CD14-positive monocyte (primary cell): ENCODE measurements at regions not wholly inside any gene's neighbourhood (a gene's known extent, or its start where the extent isn't known, plus 50 kb on each side); places are given as distances from the start of the nearest gene placed in this dataset.

Source experiments
- DNase-seq, 3 donors: peaks; one replicate each; pipeline ENCODE4 v3.0.0-alpha.2; 2011 to 2022
- H2AFZ ChIP-seq: 2 replicates; pipeline ENCODE4 v1.6.0; 2012; ENCODE audit warnings: mild to moderate bottlenecking, low read depth, low read length, inconsistent platforms; ENCODE audit not compliant: insufficient read depth, poor library complexity, severe bottlenecking
- H3K27ac ChIP-seq, 2 donors: 1 replicate in 1 of 2; 2 replicates in 1 of 2; pipeline ENCODE4 v1.5.1; 2012 to 2013; ENCODE audit warnings: low read length in 2 of 2, control low read depth in 1 of 2, inconsistent platforms in 1 of 2, low read depth in 1 of 2, mild to moderate bottlenecking in 1 of 2
- H3K27me3 ChIP-seq, 2 donors: one replicate each; pipeline versions ENCODE4 v1.6.0 to v1.6.1; 2011 to 2013; ENCODE audit warnings: low read length in 2 of 2; ENCODE audit not compliant: control insufficient read depth in 2 of 2, insufficient read depth in 2 of 2
- H3K36me3 ChIP-seq, 2 donors: replicated peaks in 1 of 2; 1 replicate in 1 of 2; 2 replicates in 1 of 2; pipeline versions ENCODE4 v1.5.1 to v1.6.1; 2012 to 2013; ENCODE audit warnings: low read length in 2 of 2, control low read depth in 1 of 2, inconsistent platforms in 1 of 2, mild to moderate bottlenecking in 1 of 2; ENCODE audit not compliant: insufficient read depth in 2 of 2, control insufficient read depth in 1 of 2
- H3K4me1 ChIP-seq, 2 donors: 1 replicate in 1 of 2; 2 replicates in 1 of 2; pipeline versions ENCODE4 v1.5.1 to v1.6.1; 2012 to 2013; ENCODE audit warnings: low read length in 2 of 2, control low read depth in 1 of 2, inconsistent platforms in 1 of 2, mild to moderate bottlenecking in 1 of 2, moderate library complexity in 1 of 2; ENCODE audit not compliant: insufficient read depth in 2 of 2, control insufficient read depth in 1 of 2
- H3K4me2 ChIP-seq: replicated peaks from 2 replicates; pipeline ENCODE3; 2012; ENCODE audit warnings: low read length, moderate library complexity, mild to moderate bottlenecking; ENCODE audit not compliant: poor library complexity, severe bottlenecking; ENCODE audit errors: extremely low read depth
- H3K4me3 ChIP-seq, 3 experiments: fragments of 200-600 bp in 1 of 3; sonication (generic) in 1 of 3; replicated peaks in 1 of 3; 1 replicate in 2 of 3; 2 replicates in 1 of 3; pipeline ENCODE4 v1.5.1; 2011 to 2013; ENCODE audit warnings: low read length in 3 of 3, mild to moderate bottlenecking in 3 of 3, control low read depth in 2 of 3, low read depth in 2 of 3, inconsistent platforms in 1 of 3, moderate library complexity in 1 of 3
- H3K79me2 ChIP-seq: 2 replicates; pipeline ENCODE4 v1.6.0; 2012; ENCODE audit warnings: mild to moderate bottlenecking, control low read depth, inconsistent platforms, low read length, moderate library complexity; ENCODE audit not compliant: insufficient read depth
- H3K9ac ChIP-seq: 2 replicates; pipeline ENCODE4 v1.6.0; 2017; ENCODE audit warnings: low read length, mild to moderate bottlenecking; ENCODE audit not compliant: insufficient read depth, poor library complexity, severe bottlenecking
- H3K9me3 ChIP-seq, 2 donors: replicated peaks in 1 of 2; 1 replicate in 1 of 2; 2 replicates in 1 of 2; pipeline versions ENCODE4 v1.5.1 to v1.6.1; 2012 to 2013; ENCODE audit warnings: low read length in 2 of 2, control low read depth in 1 of 2; ENCODE audit not compliant: control insufficient read depth in 1 of 2, insufficient read depth in 1 of 2
- H4K20me1 ChIP-seq: 2 replicates; pipeline ENCODE4 v1.6.0; 2012; ENCODE audit warnings: mild to moderate bottlenecking, low read length, control low read depth, moderate library complexity; ENCODE audit not compliant: insufficient read depth
- H3K27ac Mint-ChIP-seq, 7 donors: one replicate each; pipeline ENCODE4 v1.8.0; 2020; ENCODE audit warnings: mild to moderate bottlenecking in 7 of 7, mixed read lengths in 7 of 7, moderate library complexity in 6 of 7, inconsistent platforms in 2 of 7
- H3K27me3 Mint-ChIP-seq, 3 donors: one replicate each; pipeline ENCODE4 v1.8.0; 2021 to 2022; ENCODE audit warnings: low read depth in 3 of 3, mild to moderate bottlenecking in 3 of 3, mixed read lengths in 3 of 3, moderate library complexity in 3 of 3, inconsistent platforms in 1 of 3
- H3K36me3 Mint-ChIP-seq, 2 donors: one replicate each; pipeline ENCODE4 v1.8.0; 2020; ENCODE audit warnings: mixed read lengths in 2 of 2, inconsistent platforms in 1 of 2, mild to moderate bottlenecking in 1 of 2
- H3K4me1 Mint-ChIP-seq: one replicate; pipeline ENCODE4 v1.8.0; 2020; ENCODE audit warnings: mild to moderate bottlenecking, mixed read lengths
- H3K4me3 Mint-ChIP-seq, 2 donors: one replicate each; pipeline ENCODE4 v1.8.0; 2020; ENCODE audit warnings: mild to moderate bottlenecking in 2 of 2, mixed read lengths in 2 of 2, moderate library complexity in 1 of 2
- H3K9me3 Mint-ChIP-seq, 7 donors: one replicate each; pipeline ENCODE4 v1.8.0; 2020 to 2022; ENCODE audit warnings: mixed read lengths in 7 of 7, mild to moderate bottlenecking in 6 of 7, moderate library complexity in 6 of 7, inconsistent platforms in 2 of 7
- WGBS: methylation state at CpG from one replicate; pipeline ENCODE4 v1.1.5; 2013; ENCODE audit warnings: missing lambda C conversion rate; ENCODE audit not compliant: insufficient coverage; 5-methylcytosine and 5-hydroxymethylcytosine counted together
- intact Hi-C, 2 donors: fragments of 100-400 bp; cut with micrococcal nuclease; formaldehyde crosslinking; loops; one replicate each; pipeline versions ENCODE4 v1.15.0 to v1.15.1; 2023
- TF ChIP-seq, protein P1 (sequence below): fragments of 200-600 bp; IDR thresholded peaks from one replicate; pipeline ENCODE4 v1.8.0; 2022; ENCODE audit warnings: antibody characterized with exemption, mild to moderate bottlenecking

DNA sequence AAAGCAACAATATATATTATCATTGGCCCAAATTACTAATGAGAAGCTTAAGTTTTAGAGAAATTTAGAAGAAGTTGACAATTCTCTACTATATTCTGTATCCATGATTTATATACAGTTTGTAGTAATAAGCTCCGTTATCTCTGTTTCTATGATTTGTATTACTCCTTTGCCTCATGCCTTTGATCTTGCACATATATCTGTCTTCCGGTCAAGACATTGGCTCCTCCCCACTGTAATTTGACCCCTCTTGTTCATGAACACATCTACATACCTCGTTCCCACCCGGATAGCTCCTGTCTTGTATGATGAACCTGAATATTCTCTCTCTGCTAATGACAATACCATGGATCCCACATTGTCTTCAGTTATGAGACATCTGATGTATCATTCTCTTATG is 581.0 kb upstream of the RGS18 start:
- intact Hi-C loops = no loop called here
- no peaks in the 10 kb centered on the region for H3K4me1 ChIP-seq
- no peak for DNase-seq
- H3K9me3 ChIP-seq = no peaks in the 10 kb centered on the region
- H3K79me2 ChIP-seq = no peaks in the 10 kb centered on the region
- no peaks in the 10 kb centered on the region for H4K20me1 ChIP-seq
- H2AFZ ChIP-seq = no peak overlapping the region
- no peaks in the 10 kb centered on the region for H3K27me3 ChIP-seq
- Mint-ChIP-seq H3K9me3 (peaks cover 0 to 2% (median 0%) of the 10 kb centered on the region in 7 donors), H3K4me3 (no peak overlapping the region), H3K4me1 (no peaks in the 10 kb centered on the region), H3K27me3 (no peaks in the 10 kb centered on the region), H3K36me3 (no peaks in the 10 kb centered on the region), H3K27ac (no peak overlapping the region)
- 92% methylated on average over 2 of the region's 4 CpGs for WGBS
- H3K36me3 ChIP-seq = no peaks in the 10 kb centered on the region
- H3K4me3 ChIP-seq = no peak overlapping the region
- no peak overlapping the region for H3K27ac ChIP-seq
- TF ChIP-seq, protein P1, sequence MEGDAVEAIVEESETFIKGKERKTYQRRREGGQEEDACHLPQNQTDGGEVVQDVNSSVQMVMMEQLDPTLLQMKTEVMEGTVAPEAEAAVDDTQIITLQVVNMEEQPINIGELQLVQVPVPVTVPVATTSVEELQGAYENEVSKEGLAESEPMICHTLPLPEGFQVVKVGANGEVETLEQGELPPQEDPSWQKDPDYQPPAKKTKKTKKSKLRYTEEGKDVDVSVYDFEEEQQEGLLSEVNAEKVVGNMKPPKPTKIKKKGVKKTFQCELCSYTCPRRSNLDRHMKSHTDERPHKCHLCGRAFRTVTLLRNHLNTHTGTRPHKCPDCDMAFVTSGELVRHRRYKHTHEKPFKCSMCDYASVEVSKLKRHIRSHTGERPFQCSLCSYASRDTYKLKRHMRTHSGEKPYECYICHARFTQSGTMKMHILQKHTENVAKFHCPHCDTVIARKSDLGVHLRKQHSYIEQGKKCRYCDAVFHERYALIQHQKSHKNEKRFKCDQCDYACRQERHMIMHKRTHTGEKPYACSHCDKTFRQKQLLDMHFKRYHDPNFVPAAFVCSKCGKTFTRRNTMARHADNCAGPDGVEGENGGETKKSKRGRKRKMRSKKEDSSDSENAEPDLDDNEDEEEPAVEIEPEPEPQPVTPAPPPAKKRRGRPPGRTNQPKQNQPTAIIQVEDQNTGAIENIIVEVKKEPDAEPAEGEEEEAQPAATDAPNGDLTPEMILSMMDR = no peak
- no peak overlapping the region for H3K4me2 ChIP-seq
- no peak overlapping the region for H3K9ac ChIP-seq

DNA sequence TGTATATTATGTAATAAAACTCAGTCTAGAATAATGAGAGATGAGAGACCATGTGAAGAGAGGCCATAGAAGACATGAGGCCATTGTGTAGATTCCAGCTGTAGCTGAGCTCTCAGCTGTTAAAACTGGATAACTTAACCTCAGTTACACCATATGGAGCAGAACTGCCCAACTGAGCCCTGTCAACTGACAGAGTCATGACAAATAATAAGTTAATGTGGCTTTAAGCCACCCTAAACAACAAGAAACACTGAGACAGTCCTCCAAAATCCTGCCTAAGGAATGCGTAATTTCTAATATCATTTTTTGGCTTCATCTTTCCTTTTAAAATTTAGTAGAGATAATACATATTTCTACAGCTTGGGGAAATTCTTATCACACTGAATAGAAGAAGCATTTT is 580.0 kb upstream of the RGS18 start:
- DNase-seq = no peak
- Mint-ChIP-seq H3K4me1 (no peaks in the 10 kb centered on the region), H3K4me3 (no peak overlapping the region), H3K36me3 (no peaks in the 10 kb centered on the region), H3K9me3 (peaks cover 0 to 2% (median 0%) of the 10 kb centered on the region in 7 donors), H3K27me3 (no peaks in the 10 kb centered on the region), H3K27ac (no peak overlapping the region)
- no peaks in the 10 kb centered on the region for H3K9me3 ChIP-seq
- H3K36me3 ChIP-seq = no peaks in the 10 kb centered on the region
- H3K9ac ChIP-seq = no peak overlapping the region
- H3K4me3 ChIP-seq = no peak overlapping the region
- TF ChIP-seq, protein P1 = no peak
- intact Hi-C loops = no loop called here
- no peaks in the 10 kb centered on the region for H3K4me1 ChIP-seq
- no CpG with 5 or more reads among the region's 1 CpG for WGBS
- H2AFZ ChIP-seq = no peak overlapping the region
- no peak overlapping the region for H3K27ac ChIP-seq
- no peaks in the 10 kb centered on the region for H3K27me3 ChIP-seq
- no peaks in the 10 kb centered on the region for H4K20me1 ChIP-seq
- H3K79me2 ChIP-seq = no peaks in the 10 kb centered on the region
- no peak overlapping the region for H3K4me2 ChIP-seq
